GM18505 (cell line): ENCODE measurements at regions not wholly inside any gene's neighbourhood (a gene's known extent, or its start where the extent isn't known, plus 50 kb on each side); places are given as distances from the start of the nearest gene placed in this dataset.
"Not testable (repeated sequence)": the region's sequence is repeated elsewhere in the genome, so short reads cannot be mapped to it uniquely, and the experiment has no call there.

ENCODE experiments used
- ATAC-seq: cut with Tn5 transposase; IDR thresholded peaks from one replicate; pipeline ENCODE4 v1.9.1; 2021; ENCODE audit not compliant: unreplicated experiment
- POLR2A ChIP-seq: IDR thresholded peaks from 4 replicates; pipeline ENCODE4 v1.6.1; 2011; ENCODE audit warnings: borderline replicate concordance; ENCODE audit not compliant: insufficient read depth, insufficient read length; ENCODE audit errors: extremely low read depth

DNA sequence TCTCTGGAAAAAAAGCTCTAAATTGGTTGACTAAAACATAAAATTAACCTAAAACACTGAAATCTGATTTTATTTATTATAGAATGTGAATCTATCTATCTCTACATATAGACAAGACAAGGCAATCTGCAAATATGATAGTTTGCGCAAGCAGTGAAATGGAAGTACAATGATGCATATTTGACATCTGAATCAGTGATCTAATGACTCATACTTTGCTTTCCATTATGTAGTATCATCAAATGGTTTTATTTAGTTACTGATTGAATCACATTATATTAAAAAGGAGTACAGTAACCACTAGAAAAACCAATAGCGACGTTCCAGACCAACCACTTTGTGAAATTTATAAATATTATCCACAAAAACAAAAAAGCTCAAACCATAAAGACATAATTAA lies 1969.3 kb downstream of the PCDH7 start:
- no peak for ATAC-seq
- TF ChIP-seq POLR2A = no peak

DNA sequence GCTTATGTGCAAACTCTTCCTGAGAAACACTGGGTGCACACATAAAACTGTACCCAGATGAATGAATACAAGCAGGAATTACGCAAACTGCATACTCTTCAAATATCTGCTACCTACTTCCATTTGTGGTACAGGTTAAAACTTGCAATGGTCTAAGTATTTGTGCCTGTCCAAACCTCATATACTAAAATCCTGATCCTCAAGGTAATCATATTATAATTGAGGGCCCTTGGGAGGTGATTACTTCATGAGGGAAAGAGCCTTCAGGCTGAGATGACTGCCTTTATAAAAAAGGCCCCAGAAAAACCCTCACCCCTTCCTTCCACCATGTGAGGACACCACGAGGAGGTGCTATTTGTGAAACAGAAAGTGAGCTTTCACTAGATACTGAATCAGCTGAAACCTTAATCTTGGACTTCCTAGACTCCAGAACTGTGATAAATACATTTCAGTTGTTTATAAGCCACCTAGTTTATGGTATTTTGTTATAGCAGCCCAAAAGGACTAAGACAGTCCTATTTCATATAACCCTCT lies 1977.2 kb downstream of the PCDH7 start:
- ATAC-seq = no peak

DNA sequence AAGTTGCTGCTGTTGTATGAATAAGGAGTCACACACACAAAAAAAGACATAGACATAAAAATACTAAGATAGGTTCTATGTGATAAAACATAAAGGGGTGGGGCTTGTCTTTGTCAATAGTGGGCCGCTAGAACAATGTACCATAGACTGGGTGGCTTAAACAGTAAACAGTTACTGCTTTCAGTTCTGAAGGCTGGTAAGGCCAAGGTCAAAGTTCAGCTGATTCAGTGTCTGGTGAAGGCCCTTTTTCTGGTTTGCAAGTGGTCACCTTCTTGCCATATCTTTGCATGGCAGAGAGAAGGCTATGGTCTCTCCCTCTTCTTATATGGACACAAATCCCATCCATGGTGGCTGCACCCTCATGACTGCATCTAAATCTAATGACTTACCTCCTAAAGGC lies 1980.7 kb downstream of the PCDH7 start:
- ATAC-seq = no peak
- no peak for TF ChIP-seq POLR2A

More for the DNA sequence above, 1977.2 kb downstream of the PCDH7 start:
- no peak for TF ChIP-seq POLR2A

DNA sequence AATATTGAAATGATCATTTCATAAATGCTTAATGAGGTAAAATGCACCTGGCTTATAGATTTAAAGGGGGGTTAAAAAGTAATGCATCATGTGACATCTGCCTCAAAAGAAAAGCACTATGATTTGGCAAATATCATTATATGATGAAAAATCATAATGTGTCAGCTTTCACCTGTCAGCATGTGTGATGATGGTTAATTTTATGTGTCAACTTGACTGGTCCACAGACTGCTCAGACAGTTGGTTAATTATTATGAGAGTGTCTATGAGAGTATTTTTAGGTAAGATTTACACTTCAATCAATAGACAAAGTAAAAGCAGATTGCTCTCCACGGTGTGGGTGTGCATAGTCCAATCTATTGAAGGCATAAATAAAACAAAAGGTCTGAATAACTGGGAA lies 1986.7 kb downstream of the PCDH7 start:
- ATAC-seq = no peak
- no peak for TF ChIP-seq POLR2A

DNA sequence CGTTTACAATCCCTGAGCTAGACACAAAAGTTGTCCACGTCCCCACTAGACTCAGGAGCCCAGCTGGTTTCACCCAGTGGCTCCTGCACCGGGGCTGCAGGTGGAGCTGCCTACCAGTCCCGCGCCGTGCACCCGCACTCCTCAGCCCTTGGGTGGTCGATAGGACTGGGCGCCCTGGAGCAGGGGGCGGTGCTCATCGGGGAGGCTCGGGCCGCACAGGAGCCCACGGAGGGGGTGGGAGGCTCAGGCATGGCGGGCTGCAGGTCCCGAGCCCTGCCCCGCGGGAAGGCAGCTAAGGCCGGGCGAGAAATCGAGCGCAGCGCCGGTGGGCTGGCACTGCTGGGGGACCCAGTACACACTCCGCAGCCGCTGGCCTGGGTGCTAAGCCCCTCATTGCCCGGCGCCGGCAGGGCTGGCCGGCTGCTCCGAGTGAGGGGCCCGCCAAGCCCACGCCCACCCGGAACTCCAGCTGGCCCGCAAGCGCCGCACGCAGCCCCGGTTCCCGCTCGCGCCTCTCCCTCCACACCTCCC lies 1996.0 kb downstream of the PCDH7 start:
- ATAC-seq = not testable (repeated sequence)

DNA sequence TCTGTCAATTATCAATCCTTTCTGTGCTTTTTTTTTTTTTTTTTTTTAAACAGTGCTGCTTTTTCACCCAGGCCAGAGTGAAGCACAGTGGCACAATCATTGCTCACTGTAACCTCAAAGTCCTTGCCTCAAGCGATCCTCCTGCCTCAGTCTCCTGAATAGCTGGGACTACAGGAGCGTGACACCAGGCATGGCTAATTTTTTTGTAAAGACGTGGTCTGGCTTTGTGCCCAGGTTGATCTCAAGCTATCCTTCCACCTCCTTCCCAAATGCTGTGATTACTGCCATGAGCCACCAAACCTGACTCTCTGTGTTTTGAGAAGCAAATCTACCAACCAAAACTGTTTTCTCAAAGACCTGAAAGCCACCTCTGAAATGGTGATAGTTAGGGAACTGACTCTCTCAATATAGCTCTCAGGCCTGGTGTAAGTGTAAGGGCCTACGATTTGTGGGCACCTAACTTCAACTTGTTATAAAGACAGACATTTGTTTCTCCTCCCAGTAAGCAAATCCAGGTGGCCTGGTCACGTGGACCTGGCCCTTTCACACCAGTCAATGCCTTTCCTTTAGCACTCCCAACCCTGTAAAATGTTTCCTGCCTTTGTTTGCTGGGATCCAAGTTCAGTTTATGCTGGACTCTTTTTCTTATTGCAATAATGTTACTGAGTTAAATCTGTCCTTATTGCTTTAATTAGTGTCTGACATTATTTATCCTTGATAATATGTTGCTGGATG lies 2015.9 kb downstream of the PCDH7 start:
- no peak for ATAC-seq
- no peak for TF ChIP-seq POLR2A

DNA sequence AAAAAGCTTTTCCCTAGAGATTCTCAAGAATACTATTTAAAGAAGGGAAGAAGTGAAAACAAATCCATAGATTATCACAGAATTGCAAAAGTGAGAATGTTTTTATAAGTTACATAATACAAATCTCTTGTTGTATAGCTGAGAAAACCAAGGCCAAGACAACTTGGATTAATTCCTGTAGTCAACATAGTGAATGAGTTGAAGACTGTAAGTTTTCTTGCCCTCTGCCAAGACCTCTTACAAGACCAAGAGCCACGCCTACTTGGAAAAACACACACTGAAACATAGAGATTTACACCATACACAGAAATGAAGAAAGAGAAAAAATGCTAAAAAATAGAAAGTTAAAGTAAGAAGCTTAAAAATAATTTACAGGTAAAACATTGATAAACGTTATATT lies 2024.0 kb downstream of the PCDH7 start:
- TF ChIP-seq POLR2A = no peak
- no peak for ATAC-seq

DNA sequence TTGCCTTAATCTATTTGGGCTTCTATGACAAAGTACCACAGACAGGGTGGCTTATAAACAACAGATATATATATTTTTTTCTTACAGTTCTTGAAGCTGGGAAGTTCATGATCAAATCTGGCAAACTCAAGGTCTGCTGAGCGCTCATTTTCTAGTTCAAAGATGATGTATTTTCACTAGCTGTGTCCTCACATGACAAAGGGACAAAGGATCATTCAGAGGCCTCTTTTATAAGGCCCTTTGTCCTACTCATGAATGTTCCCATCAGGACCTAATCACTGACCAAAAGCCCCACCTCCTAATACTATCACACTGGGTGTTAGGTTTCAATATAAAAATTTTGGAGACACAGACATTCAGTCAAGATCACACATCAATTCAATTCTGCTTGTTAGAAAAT lies 2025.2 kb downstream of the PCDH7 start:
- ATAC-seq = no peak
- no peak for TF ChIP-seq POLR2A

DNA sequence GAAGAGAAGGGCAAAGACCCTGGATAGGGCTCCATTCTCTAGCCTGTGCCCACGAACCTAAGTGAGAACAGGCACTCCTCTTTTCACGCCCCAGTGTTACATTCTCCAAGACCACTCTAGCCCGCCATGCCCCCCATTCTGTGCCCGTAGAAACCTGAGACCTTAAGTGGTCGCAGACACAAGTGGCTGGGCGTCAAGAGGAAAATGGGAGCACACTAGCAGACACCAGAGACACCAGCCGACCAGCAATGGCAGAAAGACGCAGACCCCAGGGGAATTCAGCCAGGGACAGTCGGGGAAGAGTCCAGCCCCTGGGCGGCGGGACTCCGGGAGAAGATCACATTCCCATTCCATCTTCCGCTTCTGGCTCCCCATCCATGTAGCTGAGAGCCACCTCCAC lies 2027.9 kb downstream of the PCDH7 start:
- TF ChIP-seq POLR2A = no peak
- ATAC-seq = no peak

DNA sequence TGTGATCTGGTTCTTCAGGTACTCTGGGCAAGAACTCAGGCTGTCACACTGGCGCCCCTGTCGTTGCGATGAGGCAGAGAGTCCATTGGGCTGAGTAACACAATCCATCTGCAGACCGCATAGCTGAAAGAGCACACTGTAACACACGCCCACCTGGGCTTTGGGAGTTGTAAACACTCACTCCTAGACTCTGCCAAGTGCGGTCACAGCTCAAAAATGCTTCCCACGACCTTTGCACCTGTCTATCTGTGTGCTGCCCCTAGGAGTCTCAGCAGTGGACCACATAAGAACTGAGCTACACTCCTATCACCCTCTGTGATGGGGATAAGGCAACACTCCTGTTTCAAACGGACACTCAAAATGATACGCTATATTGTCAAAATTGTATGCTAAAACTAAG lies 2028.3 kb downstream of the PCDH7 start:
- no peak for ATAC-seq
- no peak for TF ChIP-seq POLR2A

DNA sequence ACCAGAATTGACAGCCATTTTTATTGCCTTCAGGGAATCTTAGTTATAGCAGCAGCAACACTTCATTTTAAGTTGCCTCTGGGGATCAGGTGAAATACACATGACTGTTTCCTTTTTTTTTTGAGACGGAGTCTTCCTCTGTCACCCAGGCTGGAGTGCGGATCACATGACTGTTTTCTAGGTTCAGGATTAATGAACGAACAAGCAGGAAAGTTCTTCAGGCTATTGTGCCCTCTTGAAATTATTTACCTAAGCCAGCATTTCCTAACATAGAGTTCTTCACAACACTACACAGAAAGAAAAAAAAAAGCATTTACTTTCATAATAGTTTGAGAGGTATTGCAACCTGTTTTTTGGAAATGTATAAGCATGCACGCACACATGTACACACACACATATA lies 2032.8 kb downstream of the PCDH7 start:
- ATAC-seq = no peak
- TF ChIP-seq POLR2A = no peak

DNA sequence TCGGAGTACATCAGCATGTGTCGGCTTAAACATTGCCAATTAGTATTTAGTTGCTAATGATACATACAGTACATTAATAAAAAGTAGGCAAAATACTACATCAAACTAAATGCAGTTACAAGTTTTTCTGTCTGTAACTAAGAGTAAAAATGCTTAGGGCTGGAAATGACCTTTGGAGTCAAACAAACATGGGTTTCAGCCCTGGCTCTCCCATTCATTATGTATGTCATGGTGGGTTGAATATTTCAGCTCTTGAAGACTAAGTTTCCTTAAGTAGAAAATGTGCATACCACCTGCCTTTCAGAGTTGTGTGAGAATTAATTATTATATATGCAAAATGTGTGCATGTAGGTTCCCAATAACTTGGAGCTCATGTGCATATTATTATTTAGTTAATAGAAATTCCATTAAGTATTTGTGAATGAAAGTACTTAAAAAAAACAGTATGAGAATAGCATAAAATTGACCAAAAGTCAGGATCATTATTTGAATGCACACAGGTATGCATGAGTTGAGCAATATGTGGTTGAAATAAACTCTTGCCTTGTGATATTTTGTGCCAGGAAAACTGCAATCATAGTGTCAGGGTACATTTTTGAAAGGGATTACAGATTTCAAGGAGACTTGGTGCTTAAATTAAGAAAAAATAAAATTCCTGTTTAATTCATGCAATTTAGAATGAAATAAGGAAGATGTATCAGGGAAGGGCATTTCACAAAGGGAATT lies 2048.7 kb downstream of the PCDH7 start:
- no peak for ATAC-seq
- no peak for TF ChIP-seq POLR2A

DNA sequence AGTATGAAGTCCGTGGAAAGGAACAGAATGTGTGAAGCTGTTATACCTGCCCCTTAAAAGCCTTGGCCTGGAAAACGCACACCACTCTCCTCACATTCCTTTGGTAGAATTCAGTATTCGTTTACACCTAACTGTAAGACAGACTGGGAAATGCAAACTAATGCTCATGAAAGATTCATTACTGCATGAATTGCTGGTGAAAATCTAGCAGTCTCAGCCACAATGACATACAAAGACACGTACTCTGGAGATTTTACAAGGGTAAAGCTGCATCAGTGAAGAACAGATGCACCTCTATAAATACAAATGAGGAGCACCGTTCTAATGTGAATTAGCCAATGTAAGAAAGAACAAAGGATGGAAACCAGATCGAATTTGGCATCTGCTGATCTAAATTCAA lies 2051.3 kb downstream of the PCDH7 start:
- ATAC-seq = no peak
- TF ChIP-seq POLR2A = no peak

DNA sequence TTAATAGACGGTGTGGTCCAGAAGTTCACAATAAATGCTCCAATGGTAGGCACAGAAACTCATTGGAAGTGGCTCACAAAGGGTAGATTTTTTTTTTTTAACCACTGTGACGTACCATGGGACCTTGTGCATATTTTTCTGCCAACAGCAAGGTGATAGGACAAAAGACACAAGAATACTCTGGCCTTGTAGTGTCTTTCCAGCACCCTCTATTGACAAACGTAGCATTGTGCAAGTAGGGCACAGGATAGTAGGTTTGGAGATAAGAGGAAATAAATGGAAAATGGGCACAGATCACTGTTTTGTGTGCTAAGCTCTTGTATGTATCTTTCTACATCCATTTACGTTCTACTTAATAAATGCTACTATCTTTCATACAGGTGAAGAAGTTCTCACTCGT lies 2054.9 kb downstream of the PCDH7 start:
- TF ChIP-seq POLR2A = no peak
- ATAC-seq = no peak

DNA sequence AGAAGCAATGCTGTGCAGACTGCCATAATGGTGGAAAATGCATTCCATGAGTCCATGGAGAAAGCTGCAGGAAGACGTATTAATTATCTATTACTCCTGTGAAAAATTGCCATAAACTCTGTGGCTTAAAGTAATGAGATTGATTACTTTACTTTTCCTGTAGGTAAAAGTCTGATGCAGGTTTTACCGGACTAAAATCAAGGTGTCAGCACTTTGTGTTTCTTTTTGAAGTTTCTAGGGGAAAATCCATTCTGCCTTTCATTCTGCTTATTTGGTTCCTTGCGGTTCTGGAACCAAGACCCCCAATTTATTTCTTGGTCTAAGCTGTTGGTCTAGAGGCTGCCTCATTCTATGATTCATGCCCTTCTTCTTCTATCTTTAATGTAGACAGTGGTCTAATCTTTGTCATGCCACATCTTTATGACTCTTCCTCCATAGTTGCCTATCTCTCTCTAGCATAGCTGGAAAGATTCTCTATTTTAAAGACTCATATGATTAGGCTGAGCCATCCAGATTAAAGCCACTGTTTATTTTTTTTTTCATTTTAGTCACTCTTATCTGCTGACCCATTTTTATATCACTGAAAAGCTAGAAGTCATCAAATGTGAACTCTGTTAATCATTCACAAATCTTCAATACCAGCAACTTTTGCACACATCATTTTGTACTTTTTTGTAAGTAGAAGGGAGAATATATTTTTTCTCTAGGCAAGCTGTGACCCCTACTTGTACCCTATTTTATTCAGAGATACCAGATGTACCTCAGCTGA lies 2056.4 kb downstream of the PCDH7 start:
- no peak for ATAC-seq
- no peak for TF ChIP-seq POLR2A
